ENCODE measurements at regions not wholly inside any gene's neighbourhood (a gene's known extent, or its start where the extent isn't known, plus 50 kb on each side); places are given as distances from the start of the nearest gene placed in this dataset.

DNA sequence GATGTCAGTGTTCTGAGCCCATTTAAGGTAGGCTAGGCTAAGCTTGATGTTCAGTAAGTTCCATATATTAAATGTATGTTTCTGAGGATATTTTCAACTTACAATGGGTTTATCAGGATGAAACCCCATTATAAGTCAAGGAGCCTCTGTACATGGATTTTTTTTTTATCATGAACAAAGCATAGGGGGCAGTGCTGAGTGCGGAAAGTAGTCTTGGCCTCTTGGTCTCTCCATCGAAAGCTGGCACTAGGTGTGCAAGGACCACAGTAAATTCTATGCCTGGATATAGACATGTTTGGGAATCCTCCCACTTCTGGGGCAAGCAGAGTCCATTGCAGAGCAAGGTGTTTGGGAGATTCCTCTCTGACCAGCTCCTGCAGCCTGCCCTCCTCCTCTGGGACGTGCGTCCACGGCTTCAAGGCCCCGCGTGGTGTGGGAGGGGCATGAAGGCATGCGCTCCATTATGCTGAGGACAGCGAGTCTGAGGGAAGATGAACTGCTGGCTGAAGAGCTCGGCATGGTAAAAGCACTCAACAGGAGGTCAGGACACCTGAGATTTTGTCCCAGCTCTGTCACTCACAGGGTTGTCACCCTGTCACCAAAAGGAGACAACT is 122.9 kb upstream of the LIPC start:
- ChIA-PET POLR2A (no interaction called here), CTCF (interaction anchor here (0.6 to 1.2 kb wide), 5 partner anchors 11 to 502 kb away, joined by 3 to 7 read pairs (median 3); no protein-coding TSS in a partner anchor)
- Histone ChIP-seq H3K4me2 (no peak overlapping the region), H3K4me1 (peaks cover 14% of the 10 kb centered on the region; the same call in 1 of the 3 replicates), H3K27ac (no peak overlapping the region), H3K4me3 (no peak overlapping the region), H3K9me3 (no peaks in the 10 kb centered on the region)
- ATAC-seq (no peak), FAIRE-seq (peak; percentile 43), DNase-seq (ENCODE audit: low read depth in 1 of 2, low spot score in 1 of 2) (no peak)
- WGBS (ENCODE audit: missing lambda C conversion rate) = 84% methylated on average over 10 of the region's 10 CpGs
- peak in 1 of 2 experiments; percentile 27; a peak in 2 of 5 replicates for TF ChIP-seq RAD21 (conservative IDR thresholded peaks at IDR 0.05 in 1 of 2, IDR thresholded peaks at IDR 0.05 in 1 of 2)
- TF ChIP-seq RCOR1 (IDR thresholded peaks at IDR 0.05; ENCODE audit: low read depth, low read length) = no peak
- no peak for TF ChIP-seq CBX2 (IDR thresholded peaks at IDR 0.05; ENCODE audit: borderline replicate concordance, low read depth)

DNA sequence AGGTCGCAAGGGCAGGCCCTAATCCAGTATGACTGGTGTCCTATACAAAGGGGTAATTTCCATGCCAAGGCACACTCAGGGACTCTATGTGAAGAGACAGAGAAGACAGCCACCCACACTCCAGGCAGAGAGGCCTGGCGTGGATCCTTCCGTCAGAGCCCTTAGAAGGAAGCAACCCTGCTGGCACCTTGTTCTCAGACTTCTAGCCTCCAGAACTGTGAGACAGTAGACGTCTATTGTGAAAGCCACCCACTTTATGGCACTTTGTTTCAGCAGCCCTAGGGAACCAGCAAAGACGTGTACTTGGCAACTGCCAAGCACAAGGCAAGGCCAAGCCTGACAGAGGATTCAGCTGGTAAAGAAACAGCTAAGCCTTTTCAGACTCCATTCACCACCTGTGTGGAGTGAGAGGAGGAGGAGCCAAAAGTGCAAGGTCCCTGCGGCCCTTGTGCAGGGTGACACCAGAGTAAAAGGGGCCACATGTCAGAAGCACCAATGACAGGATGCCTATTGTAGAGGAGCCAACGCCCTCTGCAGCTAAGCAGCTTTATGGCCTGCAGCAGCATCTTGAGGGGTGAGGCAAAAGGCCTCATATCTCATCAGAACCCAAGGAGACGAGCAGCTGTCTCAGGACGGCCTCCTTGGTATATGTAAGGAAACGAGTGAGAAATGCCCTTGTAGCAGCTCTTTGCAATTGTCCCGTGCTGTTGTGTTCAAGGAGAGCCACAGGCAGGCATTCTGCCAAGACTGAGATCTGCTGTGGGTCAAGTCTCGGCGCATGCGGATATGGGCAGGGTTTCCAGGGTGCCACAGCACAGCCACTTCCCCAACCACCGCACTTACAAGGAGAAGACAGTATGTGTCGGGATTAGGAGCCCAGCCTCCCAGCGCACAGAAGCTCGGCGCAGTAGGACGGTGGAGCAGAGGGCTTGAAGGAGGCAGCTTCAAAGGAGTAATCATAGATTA is 121.5 kb upstream of the LIPC start:
- FAIRE-seq = no peak
- POLR2A ChIA-PET = interaction anchor here (1.2 kb wide), 1 partner anchor 440 kb away, joined by 3 read pairs; the partner anchor contains the start of gene ADAM10
- no peak for TF ChIP-seq RAD21 (conservative IDR thresholded peaks at IDR 0.05 in 1 of 2, IDR thresholded peaks at IDR 0.05 in 1 of 2)
- TF ChIP-seq MAZ (IDR thresholded peaks at IDR 0.05; ENCODE audit: borderline replicate concordance, low read depth, low read length) = no peak
- no peak for TF ChIP-seq MAFK (IDR thresholded peaks at IDR 0.05; ENCODE audit: partially characterized antibody)
- no peak for TF ChIP-seq RFX5 (IDR thresholded peaks at IDR 0.05)
- TF ChIP-seq TFCP2L1 (CRISPR knock-in tag; IDR thresholded peaks at IDR 0.05) = no peak
- no peak for TF ChIP-seq SREBF2 (IDR thresholded peaks at IDR 0.05)
- TF ChIP-seq NPAS2 (CRISPR knock-in tag; IDR thresholded peaks at IDR 0.05; ENCODE audit: borderline replicate concordance) = no peak
- no peak for TF ChIP-seq CHD4 (IDR thresholded peaks at IDR 0.05; ENCODE audit: borderline replicate concordance)
- no peak for TF ChIP-seq FOXS1 (CRISPR knock-in tag; IDR thresholded peaks at IDR 0.05)
- no peak for TF ChIP-seq HOXB13 (CRISPR knock-in tag; IDR thresholded peaks at IDR 0.05; ENCODE audit: low read depth)
- TF ChIP-seq, protein P1, sequence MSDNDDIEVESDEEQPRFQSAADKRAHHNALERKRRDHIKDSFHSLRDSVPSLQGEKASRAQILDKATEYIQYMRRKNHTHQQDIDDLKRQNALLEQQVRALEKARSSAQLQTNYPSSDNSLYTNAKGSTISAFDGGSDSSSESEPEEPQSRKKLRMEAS (IDR thresholded peaks at IDR 0.05) = no peak
- no peak for TF ChIP-seq HOXA7 (CRISPR knock-in tag; IDR thresholded peaks at IDR 0.05)
- no peak for TF ChIP-seq FOSB (CRISPR knock-in tag; IDR thresholded peaks at IDR 0.05)
- TF ChIP-seq JUN (IDR thresholded peaks at IDR 0.05) = no peak
- TF ChIP-seq ZFP36 (IDR thresholded peaks at IDR 0.05; ENCODE audit: borderline replicate concordance, partially characterized antibody) = no peak
- no peak for TF ChIP-seq BHLHE40 (IDR thresholded peaks at IDR 0.05; ENCODE audit: low read depth, low read length)
- Histone ChIP-seq H3K9me3 (no peaks in the 10 kb centered on the region), H3K27ac (0 out of 6 replicates have a peak overlapping the region, but pooled peaks of 1 of the 2 experiments have one; percentile 7), H3K4me2 (no peak overlapping the region), H3K4me1 (peaks cover 14% of the 10 kb centered on the region; the same call in 1 of the 3 replicates), H3K4me3 (no peak overlapping the region)
- no peak for ATAC-seq
- CTCF ChIA-PET = interaction anchor here (0.6 to 1.4 kb wide), 5 partner anchors 14 to 41 kb away, joined by 3 to 4 read pairs (median 3); no protein-coding TSS in a partner anchor
- WGBS (ENCODE audit: missing lambda C conversion rate) = 92% methylated on average over 19 of the region's 20 CpGs
- no peak for DNase-seq (ENCODE audit: low read depth in 1 of 2, low spot score in 1 of 2)

DNA sequence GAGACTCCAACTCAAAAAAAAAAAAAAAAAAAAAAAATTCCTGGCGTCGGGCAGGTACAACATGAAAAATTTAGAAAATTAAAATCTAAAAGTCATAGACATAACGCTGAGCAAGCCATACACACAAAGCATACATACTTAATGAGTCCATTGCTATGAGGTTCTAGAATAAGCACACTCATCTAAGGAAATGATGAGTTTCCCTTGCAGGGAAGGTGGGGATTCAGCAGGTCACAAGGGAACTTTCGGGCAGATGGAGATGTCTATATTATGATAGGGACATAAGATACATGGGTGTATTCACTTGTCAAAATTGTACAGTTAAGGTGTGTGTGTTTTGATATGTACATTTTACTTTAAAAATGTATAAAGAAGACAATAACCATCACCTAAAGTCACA is 120.2 kb upstream of the LIPC start:
- Histone ChIP-seq H3K27ac (no peak overlapping the region), H3K4me3 (no peak overlapping the region), H3K9me3 (no peaks in the 10 kb centered on the region), H3K4me1 (peaks cover 14% of the 10 kb centered on the region; the same call in 1 of the 3 replicates), H3K4me2 (no peak overlapping the region)
- WGBS (ENCODE audit: missing lambda C conversion rate) = 91% methylated on average over 4 of the region's 4 CpGs
- ATAC-seq (no peak), FAIRE-seq (no peak), DNase-seq (ENCODE audit: low read depth in 1 of 2, low spot score in 1 of 2) (no peak)
- ChIA-PET CTCF (no interaction called here), POLR2A (no interaction called here)
- TF ChIP-seq JUN (IDR thresholded peaks at IDR 0.05) = no peak
- no peak for TF ChIP-seq CBX2 (IDR thresholded peaks at IDR 0.05; ENCODE audit: borderline replicate concordance, low read depth)
- TF ChIP-seq NR3C1 (IDR thresholded peaks at IDR 0.05) = no peak
- TF ChIP-seq CBX8 (IDR thresholded peaks at IDR 0.05) = no peak
- no peak for TF ChIP-seq KDM1A (IDR thresholded peaks at IDR 0.05; ENCODE audit: low read depth)
- TF ChIP-seq TP53 (CRISPR knock-in tag; IDR thresholded peaks at IDR 0.05) = no peak
- no peak for TF ChIP-seq NFE2L2 (conservative IDR thresholded peaks at IDR 0.05; ENCODE audit: low read length)
- TF ChIP-seq TFCP2L1 (CRISPR knock-in tag; IDR thresholded peaks at IDR 0.05) = no peak
- TF ChIP-seq, protein P2, sequence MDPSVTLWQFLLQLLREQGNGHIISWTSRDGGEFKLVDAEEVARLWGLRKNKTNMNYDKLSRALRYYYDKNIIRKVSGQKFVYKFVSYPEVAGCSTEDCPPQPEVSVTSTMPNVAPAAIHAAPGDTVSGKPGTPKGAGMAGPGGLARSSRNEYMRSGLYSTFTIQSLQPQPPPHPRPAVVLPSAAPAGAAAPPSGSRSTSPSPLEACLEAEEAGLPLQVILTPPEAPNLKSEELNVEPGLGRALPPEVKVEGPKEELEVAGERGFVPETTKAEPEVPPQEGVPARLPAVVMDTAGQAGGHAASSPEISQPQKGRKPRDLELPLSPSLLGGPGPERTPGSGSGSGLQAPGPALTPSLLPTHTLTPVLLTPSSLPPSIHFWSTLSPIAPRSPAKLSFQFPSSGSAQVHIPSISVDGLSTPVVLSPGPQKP (IDR thresholded peaks at IDR 0.05; ENCODE audit: low read depth, low read length) = no peak
- TF ChIP-seq, protein P3, sequence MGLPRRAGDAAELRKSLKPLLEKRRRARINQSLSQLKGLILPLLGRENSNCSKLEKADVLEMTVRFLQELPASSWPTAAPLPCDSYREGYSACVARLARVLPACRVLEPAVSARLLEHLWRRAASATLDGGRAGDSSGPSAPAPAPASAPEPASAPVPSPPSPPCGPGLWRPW (IDR thresholded peaks at IDR 0.05) = no peak
- TF ChIP-seq MYC (IDR thresholded peaks at IDR 0.05; ENCODE audit: borderline replicate concordance, low read length) = no peak
- TF ChIP-seq, protein P4, sequence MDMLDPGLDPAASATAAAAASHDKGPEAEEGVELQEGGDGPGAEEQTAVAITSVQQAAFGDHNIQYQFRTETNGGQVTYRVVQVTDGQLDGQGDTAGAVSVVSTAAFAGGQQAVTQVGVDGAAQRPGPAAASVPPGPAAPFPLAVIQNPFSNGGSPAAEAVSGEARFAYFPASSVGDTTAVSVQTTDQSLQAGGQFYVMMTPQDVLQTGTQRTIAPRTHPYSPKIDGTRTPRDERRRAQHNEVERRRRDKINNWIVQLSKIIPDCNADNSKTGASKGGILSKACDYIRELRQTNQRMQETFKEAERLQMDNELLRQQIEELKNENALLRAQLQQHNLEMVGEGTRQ (IDR thresholded peaks at IDR 0.05) = no peak
- TF ChIP-seq, protein P5, sequence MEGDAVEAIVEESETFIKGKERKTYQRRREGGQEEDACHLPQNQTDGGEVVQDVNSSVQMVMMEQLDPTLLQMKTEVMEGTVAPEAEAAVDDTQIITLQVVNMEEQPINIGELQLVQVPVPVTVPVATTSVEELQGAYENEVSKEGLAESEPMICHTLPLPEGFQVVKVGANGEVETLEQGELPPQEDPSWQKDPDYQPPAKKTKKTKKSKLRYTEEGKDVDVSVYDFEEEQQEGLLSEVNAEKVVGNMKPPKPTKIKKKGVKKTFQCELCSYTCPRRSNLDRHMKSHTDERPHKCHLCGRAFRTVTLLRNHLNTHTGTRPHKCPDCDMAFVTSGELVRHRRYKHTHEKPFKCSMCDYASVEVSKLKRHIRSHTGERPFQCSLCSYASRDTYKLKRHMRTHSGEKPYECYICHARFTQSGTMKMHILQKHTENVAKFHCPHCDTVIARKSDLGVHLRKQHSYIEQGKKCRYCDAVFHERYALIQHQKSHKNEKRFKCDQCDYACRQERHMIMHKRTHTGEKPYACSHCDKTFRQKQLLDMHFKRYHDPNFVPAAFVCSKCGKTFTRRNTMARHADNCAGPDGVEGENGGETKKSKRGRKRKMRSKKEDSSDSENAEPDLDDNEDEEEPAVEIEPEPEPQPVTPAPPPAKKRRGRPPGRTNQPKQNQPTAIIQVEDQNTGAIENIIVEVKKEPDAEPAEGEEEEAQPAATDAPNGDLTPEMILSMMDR (IDR thresholded peaks at IDR 0.05) = no peak
- no peak for TF ChIP-seq ESRRA (IDR thresholded peaks at IDR 0.05; ENCODE audit: borderline replicate concordance, low read length)
- TF ChIP-seq BHLHE40 (IDR thresholded peaks at IDR 0.05; ENCODE audit: low read depth, low read length) = no peak
